K562 (cell line): ENCODE measurements at regions not wholly inside any gene's neighbourhood (a gene's known extent, or its start where the extent isn't known, plus 50 kb on each side); places are given as distances from the start of the nearest gene placed in this dataset.

ENCODE experiments used
- CHD7 ChIP-seq: fragments of 200-600 bp; sonication (generic); IDR thresholded peaks from one replicate; pipeline ENCODE4 v1.6.1; 2012; ENCODE audit warnings: mild to moderate bottlenecking, low read depth, low read length, inconsistent platforms

DNA sequence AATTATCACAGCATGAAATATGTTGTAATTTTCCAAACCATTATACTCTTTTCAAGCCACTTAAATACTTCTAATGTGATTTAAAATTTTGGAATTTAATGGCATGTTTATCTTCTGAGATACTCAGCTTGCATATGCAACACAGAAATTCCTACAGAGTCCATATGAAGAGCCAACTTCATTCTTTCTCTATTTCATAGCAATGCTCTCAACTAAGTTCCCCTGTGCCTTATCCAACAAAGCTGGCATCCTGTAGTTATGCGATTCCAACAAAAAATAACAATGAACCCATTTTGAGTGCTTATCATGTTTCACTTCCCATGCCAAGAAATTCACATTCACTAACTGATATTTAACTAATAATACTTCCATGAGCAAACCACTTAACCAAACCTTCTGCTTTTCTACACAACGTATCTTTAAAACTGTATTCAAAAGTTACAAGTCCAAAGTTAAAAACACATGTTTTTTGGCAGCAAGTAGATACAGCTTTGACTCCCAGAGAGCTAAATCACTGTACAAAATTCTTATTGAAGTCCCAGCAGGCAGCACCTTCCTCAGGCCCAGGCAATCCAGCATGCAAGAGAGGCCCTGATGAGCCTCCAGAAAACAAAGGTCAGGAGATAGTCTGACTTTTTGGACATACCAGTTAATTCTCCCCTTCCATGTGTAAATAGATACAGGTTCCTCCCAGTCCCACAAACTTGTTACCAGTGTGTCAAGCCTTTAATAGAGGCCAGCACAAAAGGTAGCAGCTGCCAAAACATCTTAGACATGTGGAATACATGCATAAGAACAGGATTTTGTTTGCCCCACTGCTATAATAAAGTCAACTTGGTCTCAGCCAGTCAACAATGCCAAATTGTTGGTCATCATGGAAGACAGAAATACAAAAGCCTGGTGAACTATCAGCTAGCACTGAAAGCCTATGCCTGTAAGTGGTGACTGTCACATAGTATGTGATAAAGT, 113.1 kb upstream of the WDR75 start (continued):
- TF ChIP-seq CHD7 = no peak
